Stimulated activated naive CD8-positive, alpha-beta T cell treated with anti-CD3 and anti-CD28 coated beads, Interleukin-15, Interleukin-2, amounts not matched to agents 100 U/mL and 50 U/mL, for 24 hours (primary cell): ENCODE measurements at regions not wholly inside any gene's neighbourhood (a gene's known extent, or its start where the extent isn't known, plus 50 kb on each side); places are given as distances from the start of the nearest gene placed in this dataset.
"Not testable (repeated sequence)": the region's sequence is repeated elsewhere in the genome, so short reads cannot be mapped to it uniquely, and the experiment has no call there.

Source experiments
- ATAC-seq: fragments of 150-1000 bp; cut with Tn5 transposase; one replicate; pipeline ENCODE4 v1.10.0; 2021
- DNase-seq: peaks from one replicate; pipeline ENCODE4 v3.0.0; 2021

DNA sequence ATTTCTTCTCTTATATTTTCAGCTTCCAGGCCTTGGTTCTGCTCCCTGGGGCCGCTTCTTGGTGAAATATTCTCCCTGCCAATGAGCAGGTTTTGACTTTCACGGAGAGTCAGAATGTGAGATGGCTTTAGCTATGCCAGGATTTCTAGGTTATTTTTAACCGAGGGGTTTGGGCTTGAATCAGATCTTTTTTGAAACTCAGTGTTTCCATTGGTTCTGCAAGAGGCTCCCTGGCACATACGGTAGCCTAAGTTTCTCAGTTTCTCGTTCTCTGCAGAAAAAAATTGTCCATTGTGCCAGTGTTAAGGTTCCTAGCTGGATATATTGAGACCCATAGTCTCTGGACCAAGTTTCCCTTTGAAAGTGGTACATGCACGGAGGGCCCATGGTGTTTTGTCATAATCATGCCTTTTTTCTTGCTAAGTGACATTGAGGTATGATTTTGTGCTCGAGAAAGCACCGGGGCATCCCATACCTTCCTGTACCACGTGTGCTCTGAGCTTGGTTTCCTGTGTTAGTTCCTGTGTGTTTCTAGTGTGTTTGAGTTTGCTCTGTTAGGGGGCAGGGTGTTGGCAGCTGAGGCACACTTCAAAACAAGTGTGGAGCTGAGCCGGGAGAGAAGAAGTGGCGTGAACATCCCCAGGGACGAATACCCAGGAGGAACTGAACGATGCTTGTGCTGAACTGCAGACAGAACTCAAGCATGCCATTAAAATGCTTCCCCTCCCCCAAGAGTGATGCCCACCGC, 127.2 kb downstream of the HS3ST3B1 start:
- peak; percentile 93 for ATAC-seq
- peak; percentile 52 for DNase-seq

DNA sequence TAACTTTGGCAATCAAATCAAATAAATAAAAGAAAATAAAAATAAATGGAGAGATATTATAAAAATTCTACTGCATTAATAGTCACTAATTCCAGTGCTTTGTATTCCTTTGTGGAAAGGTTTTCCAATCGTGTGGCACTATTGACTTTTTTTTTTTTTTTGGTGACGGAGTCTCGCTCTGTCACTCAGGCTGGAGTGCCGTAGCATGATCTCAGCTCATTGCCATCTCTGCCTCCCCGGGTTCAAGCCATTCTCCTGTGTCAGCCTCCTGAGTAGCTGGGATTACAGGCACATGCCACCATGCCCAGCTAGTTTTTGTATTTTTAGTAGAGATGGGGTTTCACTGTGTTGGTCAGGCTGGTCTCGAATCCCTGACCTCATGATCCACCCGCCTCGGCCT, 122.3 kb downstream of the HS3ST3B1 start:
- not testable (repeated sequence) for DNase-seq, ATAC-seq

- no peak for ATAC-seq
- no peak for DNase-seq
Measured at GRCh38 chr17:14417336-14417735, 116.5 kb downstream of the HS3ST3B1 start.

DNA sequence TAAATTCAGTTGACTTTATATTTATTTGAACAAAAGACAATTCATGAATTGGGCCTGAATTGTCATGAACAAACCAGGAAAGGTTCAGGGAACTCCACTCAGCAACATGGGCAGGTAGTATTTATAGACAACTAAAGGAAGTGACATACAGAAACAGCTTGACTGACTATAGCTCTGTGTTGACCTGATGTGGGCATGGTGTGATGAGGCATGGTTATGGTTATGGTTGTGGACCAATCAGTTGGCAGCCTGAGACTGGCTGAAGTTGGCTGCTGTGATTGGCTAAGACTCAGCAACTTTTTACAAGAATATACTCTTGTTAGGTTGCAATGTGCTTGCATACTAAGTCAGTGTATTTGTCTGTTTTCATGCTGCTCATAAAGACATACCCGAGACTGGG, 108.4 kb downstream of the HS3ST3B1 start:
- DNase-seq (no peak), ATAC-seq (no peak)

DNA sequence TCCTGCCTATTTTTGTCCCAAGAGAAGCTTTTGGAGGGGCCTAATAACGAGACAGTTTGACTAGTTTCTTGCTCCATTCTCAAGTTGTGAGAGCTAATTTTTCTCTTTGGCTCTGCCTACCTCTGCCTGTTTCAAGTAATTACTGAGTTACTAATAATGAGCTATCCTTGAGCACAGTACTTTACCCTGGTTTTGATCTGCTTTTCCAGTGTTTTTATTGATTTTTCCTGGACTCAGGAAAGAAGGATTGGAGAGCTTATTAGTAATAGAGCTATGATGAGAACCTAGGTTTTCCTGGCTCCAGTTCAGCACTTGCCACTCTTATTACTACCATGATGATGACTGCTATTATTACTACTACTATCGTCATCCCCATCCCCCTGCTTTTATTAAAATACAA, 106.7 kb downstream of the HS3ST3B1 start:
- ATAC-seq, result no peak

DNA sequence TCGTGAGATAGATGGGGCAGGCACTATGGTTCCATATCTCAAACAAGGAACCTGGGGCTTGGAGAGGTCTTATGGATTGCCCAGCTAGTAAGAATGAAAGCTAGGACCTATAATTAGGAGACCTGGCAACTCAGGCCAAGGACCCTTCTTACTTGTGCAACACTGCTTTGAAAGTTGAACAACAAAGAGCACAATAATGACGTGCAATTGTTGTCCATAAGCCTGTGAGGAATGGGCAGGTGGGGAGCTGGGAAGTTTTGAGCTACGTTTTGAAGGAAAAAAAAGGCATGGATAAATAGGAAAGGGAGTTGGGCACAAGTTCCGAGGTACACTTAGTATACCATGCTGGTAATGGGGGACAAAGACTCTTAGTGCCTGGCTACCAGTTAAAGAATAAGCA, 104.3 kb downstream of the HS3ST3B1 start:
- ATAC-seq, result no peak
- DNase-seq, result no peak

More for the DNA sequence above, 106.7 kb downstream of the HS3ST3B1 start:
- DNase-seq, result no peak
